Effector memory CD4-positive, alpha-beta T cell (primary cell): ENCODE measurements at regions not wholly inside any gene's neighbourhood (a gene's known extent, or its start where the extent isn't known, plus 50 kb on each side); places are given as distances from the start of the nearest gene placed in this dataset.

ENCODE experiments used
- DNase-seq, 3 donors: peaks; one replicate each; pipeline ENCODE4 v3.0.0-alpha.2; 2020
- H3K27ac ChIP-seq: 2 replicates; pipeline ENCODE4 v1.7.0; 2013; ENCODE audit warnings: mild to moderate bottlenecking, low read length, moderate library complexity; ENCODE audit not compliant: insufficient read depth, poor library complexity, severe bottlenecking
- H3K27me3 ChIP-seq: replicated peaks from 2 replicates; pipeline ENCODE4 v1.7.0; 2013; ENCODE audit warnings: mild to moderate bottlenecking, low read length; ENCODE audit not compliant: insufficient read depth, control insufficient read depth, poor library complexity, severe bottlenecking
- H3K36me3 ChIP-seq: 2 replicates; pipeline ENCODE4 v1.7.0; 2013; ENCODE audit warnings: mild to moderate bottlenecking, low read length, moderate library complexity; ENCODE audit not compliant: control insufficient read depth, insufficient read depth
- H3K4me1 ChIP-seq: 2 replicates; pipeline ENCODE4 v1.7.0; 2013; ENCODE audit warnings: low read length, mild to moderate bottlenecking; ENCODE audit not compliant: control insufficient read depth, insufficient read depth, poor library complexity, severe bottlenecking
- H3K4me3 ChIP-seq: 2 replicates; pipeline ENCODE4 v1.7.0; 2013; ENCODE audit warnings: low read length, low read depth, mild to moderate bottlenecking; ENCODE audit not compliant: insufficient read depth, poor library complexity, severe bottlenecking
- H3K9me3 ChIP-seq: 2 replicates; pipeline ENCODE4 v1.7.0; 2013; ENCODE audit warnings: mild to moderate bottlenecking, low read length, moderate library complexity; ENCODE audit not compliant: control insufficient read depth

DNA sequence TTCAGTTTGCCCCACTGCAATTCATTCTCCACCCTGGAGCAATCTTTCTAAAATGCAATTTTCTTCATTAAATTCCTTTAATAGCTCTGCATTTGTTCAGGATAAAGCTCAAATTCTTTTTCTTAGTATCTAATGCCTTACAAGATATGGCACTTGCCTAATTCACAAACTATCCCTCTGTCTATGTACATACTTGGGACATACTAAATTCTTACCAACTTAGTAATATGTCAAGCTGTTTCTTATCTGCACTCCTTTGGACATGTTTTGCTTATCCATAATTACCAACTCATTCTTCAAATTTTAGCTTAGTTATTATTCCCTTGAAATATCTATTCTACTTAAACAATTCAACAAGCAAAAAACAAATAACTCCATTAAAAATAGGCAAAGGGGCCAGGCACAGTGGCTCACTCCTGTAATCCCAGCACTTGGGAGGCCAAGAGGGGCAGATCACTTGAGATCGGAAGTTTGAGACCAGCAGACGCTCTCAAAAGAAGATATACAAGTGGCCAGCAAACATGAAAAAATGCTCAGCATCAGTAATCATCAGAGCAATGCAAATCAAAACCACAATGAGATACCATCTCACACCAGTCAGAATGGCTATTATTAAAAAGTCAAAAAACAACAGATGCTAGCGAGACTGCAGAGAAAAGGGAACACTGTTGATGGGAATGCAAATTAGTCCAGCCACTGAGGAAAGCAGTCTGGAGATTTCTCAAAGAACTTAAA lies 96.9 kb downstream of the FAM76B start:
- no peaks in the 10 kb centered on the region for H3K9me3 ChIP-seq
- no peak for DNase-seq
- H3K4me1 ChIP-seq: peaks cover 18% of the 10 kb centered on the region
- no peaks in the 10 kb centered on the region for H3K36me3 ChIP-seq
- no peak overlapping the region for H3K27ac ChIP-seq
- no peaks in the 10 kb centered on the region for H3K27me3 ChIP-seq
- no peak overlapping the region for H3K4me3 ChIP-seq

DNA sequence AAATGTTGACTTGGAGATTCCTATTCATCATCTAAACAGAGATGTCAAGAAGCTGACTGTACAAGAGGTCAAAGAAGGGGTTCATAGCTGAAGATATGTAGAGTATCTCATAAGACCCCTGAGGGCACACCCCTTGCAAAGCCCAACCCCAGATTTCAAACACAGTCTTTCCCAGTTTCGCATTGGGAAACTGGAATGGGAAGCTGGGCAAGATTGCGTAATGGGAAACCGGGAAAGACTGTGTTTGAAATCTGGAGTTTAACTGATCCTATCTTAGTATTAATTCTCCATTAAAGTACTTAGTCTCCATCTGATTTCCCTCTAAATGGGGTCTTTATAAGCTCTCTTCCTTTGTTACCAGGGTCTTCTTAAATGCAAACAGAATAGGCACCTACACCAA lies 99.5 kb downstream of the FAM76B start:
- Histone ChIP-seq H3K27ac (peak overlapping the region; percentile 6), H3K4me3 (no peak overlapping the region), H3K27me3 (no peaks in the 10 kb centered on the region), H3K9me3 (no peaks in the 10 kb centered on the region), H3K4me1 (peaks cover 21% of the 10 kb centered on the region), H3K36me3 (no peaks in the 10 kb centered on the region)
- no peak for DNase-seq

DNA sequence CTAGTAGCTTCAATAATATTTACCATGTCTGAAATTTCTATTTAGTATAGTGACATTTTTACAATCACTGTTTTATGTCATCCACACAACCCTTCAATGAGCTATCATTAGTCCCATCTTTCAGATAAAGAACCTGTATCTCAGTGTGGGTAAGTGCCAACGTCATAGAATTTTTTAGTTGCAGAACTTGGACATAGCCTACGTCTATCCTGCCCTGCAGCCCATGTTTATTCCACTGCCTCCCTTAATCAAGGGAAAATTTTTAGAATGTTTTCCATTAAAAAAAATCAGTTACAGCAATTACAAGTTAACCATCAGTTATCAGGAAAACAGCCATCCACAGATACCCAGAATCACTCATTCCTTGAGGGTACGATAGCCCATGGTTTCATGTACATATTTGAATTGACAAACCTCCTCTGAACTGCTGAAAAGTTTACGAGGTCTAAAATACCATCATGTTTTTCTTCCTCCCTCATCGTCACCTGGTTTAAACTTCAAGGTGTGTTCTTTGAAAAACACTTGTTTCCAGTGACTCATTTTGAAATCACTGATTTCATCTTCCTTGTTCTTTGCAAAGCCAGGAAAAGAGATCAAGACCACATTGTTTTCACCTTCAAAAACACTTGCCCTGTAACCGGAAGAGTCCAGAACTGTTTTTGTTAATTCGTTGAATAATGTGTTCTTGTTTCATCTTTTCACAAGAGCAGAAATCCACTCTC lies 100.9 kb downstream of the FAM76B start:
- H3K4me1 ChIP-seq: peaks cover 21% of the 10 kb centered on the region
- peak overlapping the region; percentile 38 for H3K27ac ChIP-seq
- DNase-seq: no peak
- H3K4me3 ChIP-seq: no peak overlapping the region
- H3K9me3 ChIP-seq: no peaks in the 10 kb centered on the region
- H3K27me3 ChIP-seq: no peaks in the 10 kb centered on the region
- H3K36me3 ChIP-seq: no peaks in the 10 kb centered on the region

DNA sequence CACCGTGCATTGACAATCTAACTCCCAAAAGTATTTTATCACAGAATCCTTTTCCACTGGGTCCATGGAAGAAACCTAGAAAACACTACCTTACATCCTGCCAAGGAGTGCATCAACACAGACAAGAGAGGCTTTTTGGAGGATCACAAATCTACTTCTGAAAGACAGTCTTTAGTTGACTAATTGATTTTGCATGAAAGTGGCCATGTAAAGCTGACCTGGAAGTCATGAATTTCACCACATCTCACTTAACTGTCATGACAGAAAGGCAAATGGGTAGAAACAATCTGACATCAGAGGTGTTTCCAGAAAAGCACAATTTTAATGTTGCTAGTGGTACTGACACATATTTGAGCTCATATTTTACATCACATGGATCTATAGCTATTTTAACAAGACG lies 101.6 kb downstream of the FAM76B start:
- Histone ChIP-seq H3K36me3 (no peaks in the 10 kb centered on the region), H3K9me3 (no peaks in the 10 kb centered on the region), H3K27me3 (no peaks in the 10 kb centered on the region), H3K4me3 (no peak overlapping the region), H3K27ac (peak overlapping the region; percentile 38), H3K4me1 (peaks cover 21% of the 10 kb centered on the region)
- no peak for DNase-seq

DNA sequence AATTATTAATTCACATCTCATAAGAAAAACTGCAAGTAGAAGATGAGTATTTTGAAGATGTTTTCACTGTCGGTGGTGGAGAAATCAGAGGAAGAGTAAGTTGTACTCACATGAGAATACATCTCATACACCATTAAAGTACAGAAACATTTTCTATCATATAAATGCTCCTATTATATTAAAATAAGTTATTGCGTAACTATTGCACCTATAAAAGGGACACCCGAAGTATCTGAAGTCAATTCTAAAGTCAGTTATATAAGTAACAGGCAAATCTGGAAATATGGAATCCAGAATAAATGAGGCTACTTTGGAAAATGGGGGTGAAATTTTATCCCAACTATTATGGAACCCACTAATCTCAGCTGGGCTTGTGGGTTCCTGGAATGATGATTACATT lies 103.3 kb downstream of the FAM76B start:
- H3K36me3 ChIP-seq: no peaks in the 10 kb centered on the region
- H3K4me1 ChIP-seq: peaks cover 21% of the 10 kb centered on the region
- H3K9me3 ChIP-seq: no peaks in the 10 kb centered on the region
- no peak overlapping the region for H3K27ac ChIP-seq
- H3K27me3 ChIP-seq: no peaks in the 10 kb centered on the region
- DNase-seq: no peak
- H3K4me3 ChIP-seq: no peak overlapping the region

DNA sequence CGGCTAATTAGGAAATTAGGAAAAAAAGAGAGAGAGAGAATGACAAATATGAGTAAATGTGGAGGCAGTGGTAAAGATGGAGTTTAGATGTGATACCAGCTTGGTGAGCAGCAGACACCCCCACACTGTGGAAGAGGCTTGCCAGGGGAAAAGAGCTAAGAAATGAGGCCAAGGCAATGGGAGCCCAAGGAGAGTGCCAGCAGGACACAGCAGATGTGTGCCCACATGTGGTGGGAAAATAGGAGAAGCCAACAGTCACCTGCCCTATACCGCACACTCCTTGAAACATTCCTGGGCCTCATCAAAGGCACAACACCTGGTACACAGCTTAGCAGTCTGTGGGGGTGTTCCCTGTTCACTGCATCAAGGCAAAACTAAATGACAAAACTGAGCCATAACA lies 104.9 kb downstream of the FAM76B start:
- peaks cover 21% of the 10 kb centered on the region for H3K4me1 ChIP-seq
- no peak for DNase-seq
- no peaks in the 10 kb centered on the region for H3K27me3 ChIP-seq
- no peaks in the 10 kb centered on the region for H3K9me3 ChIP-seq
- H3K27ac ChIP-seq: no peak overlapping the region
- H3K4me3 ChIP-seq: no peak overlapping the region
- H3K36me3 ChIP-seq: no peaks in the 10 kb centered on the region

DNA sequence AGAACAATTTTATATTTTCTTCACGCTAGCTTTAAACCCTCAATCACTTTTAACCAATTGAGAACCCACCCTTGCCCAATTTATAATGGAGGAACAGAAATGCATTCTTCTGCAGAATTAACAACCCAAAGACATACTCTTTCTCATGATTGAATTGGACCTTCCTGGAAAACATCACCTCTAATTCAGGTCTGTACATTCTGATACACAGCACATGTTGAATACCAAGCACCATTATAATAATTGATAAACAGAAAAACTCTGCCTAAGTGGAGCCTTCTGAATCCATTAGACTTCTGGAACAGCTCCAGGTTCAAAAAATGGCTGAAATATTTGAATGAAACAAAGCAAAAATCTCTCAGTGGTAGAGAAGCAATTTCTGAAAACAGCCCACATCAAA lies 105.4 kb downstream of the FAM76B start:
- Histone ChIP-seq H3K27me3 (no peaks in the 10 kb centered on the region), H3K27ac (no peak overlapping the region), H3K9me3 (no peaks in the 10 kb centered on the region), H3K4me3 (no peak overlapping the region), H3K36me3 (no peaks in the 10 kb centered on the region), H3K4me1 (peaks cover 17% of the 10 kb centered on the region)
- DNase-seq: no peak

DNA sequence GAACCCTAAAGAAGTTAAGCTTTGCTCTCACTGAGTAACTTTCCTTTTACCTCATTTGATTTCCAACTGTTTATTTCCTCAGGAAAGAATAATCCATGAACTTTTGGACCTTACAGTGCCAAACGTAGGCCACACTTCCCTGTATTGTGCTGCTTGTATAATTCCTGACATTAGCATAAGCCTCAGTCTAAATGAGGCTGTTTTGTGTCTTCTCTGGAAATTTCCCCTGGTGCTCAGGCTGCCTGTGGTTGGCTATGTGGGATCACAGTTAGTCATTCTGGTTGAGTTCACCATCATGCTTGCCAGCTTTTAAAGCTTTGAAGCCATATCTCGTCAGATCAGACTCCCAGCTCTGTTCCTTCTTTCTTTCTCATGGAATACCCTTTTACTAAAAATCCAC lies 107.0 kb downstream of the FAM76B start:
- Histone ChIP-seq H3K36me3 (no peaks in the 10 kb centered on the region), H3K4me3 (no peak overlapping the region), H3K27me3 (no peaks in the 10 kb centered on the region), H3K4me1 (peaks cover 1% of the 10 kb centered on the region), H3K9me3 (no peaks in the 10 kb centered on the region), H3K27ac (no peak overlapping the region)
- DNase-seq: no peak

DNA sequence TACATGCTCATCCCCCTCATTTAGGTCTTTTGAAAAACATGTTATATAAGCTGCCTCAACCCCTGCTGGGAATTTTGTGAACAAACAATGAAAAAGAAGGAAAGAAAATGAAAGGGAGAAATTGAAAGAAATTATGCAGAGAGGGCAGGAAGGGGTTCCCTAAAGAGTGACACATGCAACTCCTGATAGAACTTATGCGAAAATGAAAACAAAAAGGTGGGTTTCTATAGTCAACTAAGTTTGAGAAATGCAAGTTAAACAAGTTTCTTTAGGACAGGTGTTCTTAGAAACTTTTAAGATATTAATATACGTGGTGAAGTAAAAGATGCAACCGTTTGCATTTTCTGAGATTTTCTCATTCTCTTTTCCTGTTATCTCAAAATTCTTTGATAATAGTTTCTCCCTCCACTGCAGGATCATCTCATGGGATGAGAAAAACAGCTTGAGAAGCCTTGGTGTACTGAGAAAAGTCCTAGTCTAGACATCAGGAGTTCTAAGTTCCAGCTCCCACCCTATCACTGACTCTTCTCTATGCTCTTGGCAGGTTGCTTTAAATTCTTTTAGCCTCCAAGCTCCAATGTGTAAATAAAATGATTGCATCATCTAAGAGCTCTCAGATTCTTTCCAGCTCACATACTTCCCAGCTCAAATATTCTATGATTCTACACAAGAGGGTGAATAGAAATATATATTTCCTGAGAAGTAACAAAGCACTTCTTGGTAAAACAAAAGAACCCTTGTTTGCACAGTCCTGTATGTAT lies 109.2 kb downstream of the FAM76B start:
- Histone ChIP-seq H3K27me3 (no peaks in the 10 kb centered on the region), H3K9me3 (no peaks in the 10 kb centered on the region), H3K4me3 (peak overlapping the region; percentile 8), H3K36me3 (no peaks in the 10 kb centered on the region), H3K4me1 (no peaks in the 10 kb centered on the region), H3K27ac (no peak overlapping the region)
- DNase-seq: no peak

DNA sequence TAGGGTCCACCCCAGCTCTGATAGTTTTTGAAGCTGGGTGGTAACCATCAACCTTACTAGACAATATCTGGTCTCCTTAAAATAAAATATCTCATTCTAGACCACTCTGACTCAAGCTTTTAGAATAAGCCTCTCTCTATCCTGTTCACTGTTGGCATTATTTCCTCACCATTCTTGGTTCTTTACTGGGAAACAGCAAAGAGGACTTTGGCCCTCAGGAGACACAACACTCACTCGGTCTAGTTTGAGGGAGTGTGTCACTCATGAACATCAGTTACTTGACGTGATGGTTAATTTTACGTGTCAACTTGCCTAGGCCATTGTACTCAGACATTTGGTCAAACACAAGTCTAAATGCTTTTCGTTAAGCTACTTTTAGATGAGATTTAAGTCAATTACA lies 110.6 kb downstream of the FAM76B start:
- Histone ChIP-seq H3K36me3 (no peaks in the 10 kb centered on the region), H3K4me1 (no peaks in the 10 kb centered on the region), H3K9me3 (no peaks in the 10 kb centered on the region), H3K4me3 (no peak overlapping the region), H3K27me3 (no peaks in the 10 kb centered on the region), H3K27ac (no peak overlapping the region)
- no peak for DNase-seq
